Hepatocyte (in vitro differentiated cells): ENCODE measurements at regions not wholly inside any gene's neighbourhood (a gene's known extent, or its start where the extent isn't known, plus 50 kb on each side); places are given as distances from the start of the nearest gene placed in this dataset.

ENCODE experiments used
- EZH2phosphoT487 ChIP-seq: fragments of 200-600 bp; sonication (generic); IDR thresholded peaks from one replicate; pipeline ENCODE4 v1.6.1; 2018; ENCODE audit warnings: antibody characterized with exemption, mild to moderate bottlenecking, low read depth, moderate library complexity; ENCODE audit not compliant: unreplicated experiment, severe bottlenecking
- TF ChIP-seq, protein P1 (sequence below): fragments of 200-600 bp; sonication (generic); IDR thresholded peaks from 2 replicates; pipeline ENCODE4 v1.5.1; 2016; ENCODE audit warnings: antibody characterized with exemption, mild to moderate bottlenecking; ENCODE audit not compliant: poor library complexity

DNA sequence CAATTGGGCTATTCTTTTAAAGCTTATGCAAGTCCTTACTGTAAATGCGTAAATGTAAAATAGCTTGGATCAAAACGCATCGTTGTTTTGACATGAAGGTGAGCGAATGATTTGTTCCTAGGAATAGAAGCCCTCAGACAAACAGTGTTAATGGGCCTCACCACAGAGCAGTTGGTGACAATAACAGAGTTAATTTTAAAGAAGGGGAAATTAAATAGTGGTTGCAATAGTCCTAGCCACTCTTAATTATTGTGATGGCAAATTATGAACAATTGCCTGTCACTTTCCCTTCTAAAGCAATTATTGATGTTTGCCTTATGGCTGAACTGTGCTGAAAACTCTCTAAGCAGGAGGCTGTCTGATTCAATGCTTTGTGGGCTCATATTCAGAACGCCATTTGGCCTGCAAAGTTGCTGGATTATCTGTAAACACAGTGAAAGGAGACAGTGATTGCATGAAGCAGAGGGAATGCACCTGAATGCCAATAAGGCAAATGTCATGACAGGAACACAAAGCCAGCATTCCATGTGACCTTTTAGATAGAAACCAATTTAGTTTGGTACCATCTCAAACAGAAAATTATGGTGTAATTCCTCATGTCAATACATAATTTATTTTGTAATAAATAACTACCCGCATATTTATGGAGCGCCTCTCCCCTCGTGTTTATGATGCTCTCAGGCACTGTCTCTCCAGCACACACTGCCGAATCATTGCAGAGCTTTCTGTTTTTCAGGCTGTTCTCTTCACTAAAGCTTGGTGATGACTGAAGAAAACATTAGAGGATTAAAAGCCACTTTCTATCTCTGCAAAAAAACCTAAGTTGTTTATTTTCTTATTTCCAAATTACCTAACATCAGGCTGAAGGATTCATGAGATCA lies 387.5 kb downstream of the HACE1 start:
- TF ChIP-seq, protein P1, sequence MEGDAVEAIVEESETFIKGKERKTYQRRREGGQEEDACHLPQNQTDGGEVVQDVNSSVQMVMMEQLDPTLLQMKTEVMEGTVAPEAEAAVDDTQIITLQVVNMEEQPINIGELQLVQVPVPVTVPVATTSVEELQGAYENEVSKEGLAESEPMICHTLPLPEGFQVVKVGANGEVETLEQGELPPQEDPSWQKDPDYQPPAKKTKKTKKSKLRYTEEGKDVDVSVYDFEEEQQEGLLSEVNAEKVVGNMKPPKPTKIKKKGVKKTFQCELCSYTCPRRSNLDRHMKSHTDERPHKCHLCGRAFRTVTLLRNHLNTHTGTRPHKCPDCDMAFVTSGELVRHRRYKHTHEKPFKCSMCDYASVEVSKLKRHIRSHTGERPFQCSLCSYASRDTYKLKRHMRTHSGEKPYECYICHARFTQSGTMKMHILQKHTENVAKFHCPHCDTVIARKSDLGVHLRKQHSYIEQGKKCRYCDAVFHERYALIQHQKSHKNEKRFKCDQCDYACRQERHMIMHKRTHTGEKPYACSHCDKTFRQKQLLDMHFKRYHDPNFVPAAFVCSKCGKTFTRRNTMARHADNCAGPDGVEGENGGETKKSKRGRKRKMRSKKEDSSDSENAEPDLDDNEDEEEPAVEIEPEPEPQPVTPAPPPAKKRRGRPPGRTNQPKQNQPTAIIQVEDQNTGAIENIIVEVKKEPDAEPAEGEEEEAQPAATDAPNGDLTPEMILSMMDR = no peak
- TF ChIP-seq EZH2phosphoT487 = no peak
